Upper lobe of left lung (tissue), 6 donors: ENCODE measurements at regions not wholly inside any gene's neighbourhood (a gene's known extent, or its start where the extent isn't known, plus 50 kb on each side); places are given as distances from the start of the nearest gene placed in this dataset.

Experiments
- ATAC-seq, 2 donors: fragments of 200-7000 bp; cut with Tn5 transposase; one replicate each; pipeline ENCODE4 v1.9.1; 2022; ENCODE audit warnings: mild to moderate bottlenecking in 2 of 2, moderate library complexity in 2 of 2; ENCODE audit not compliant: low FRiP score in 2 of 2
- DNase-seq, 2 donors: peaks; one replicate each; pipeline ENCODE4 v3.0.0-alpha.2; 2019 to 2020
- H3K27ac ChIP-seq, 4 donors: fragments of 200-600 bp; sonication (generic); one replicate each; pipeline ENCODE4 v1.5.1; 2016 to 2019
- H3K27me3 ChIP-seq, 4 donors: fragments of 200-600 bp; sonication (generic); one replicate each; pipeline ENCODE4 v1.5.1; 2017 to 2019
- H3K36me3 ChIP-seq, 4 donors: fragments of 200-600 bp; sonication (generic); one replicate each; pipeline ENCODE4 v1.5.1; 2016 to 2019
- H3K4me1 ChIP-seq, 4 donors: fragments of 200-600 bp; sonication (generic); one replicate each; pipeline ENCODE4 v1.5.1; 2018 to 2019
- H3K4me3 ChIP-seq, 4 donors: fragments of 200-600 bp; sonication (generic); one replicate each; pipeline ENCODE4 v1.5.1; 2017 to 2019; ENCODE audit warnings: mild to moderate bottlenecking in 2 of 4, moderate library complexity in 1 of 4
- H3K9me3 ChIP-seq, 4 donors: fragments of 200-600 bp; sonication (generic); one replicate each; pipeline ENCODE4 v1.5.1; 2018 to 2019
- CTCF ChIP-seq, 6 experiments: fragments of 450-650 bp in 4 of 6; fragments of 200-600 bp in 2 of 6; sonication (generic) in 2 of 6; IDR thresholded peaks; one replicate each; pipeline ENCODE4 v1.5.1; 2016 to 2019; ENCODE audit warnings: antibody characterized with exemption in 6 of 6
- EP300 ChIP-seq, 4 donors: sonication (generic); formaldehyde crosslinking; IDR thresholded peaks; one replicate each; pipeline ENCODE4 v1.5.1; 2017; ENCODE audit warnings: antibody characterized with exemption in 4 of 4, control low read depth in 2 of 4
- POLR2A ChIP-seq, 4 donors: fragments of 450-650 bp; IDR thresholded peaks; one replicate each; pipeline ENCODE4 v1.5.1; 2016 to 2017; ENCODE audit warnings: antibody characterized with exemption in 4 of 4, mild to moderate bottlenecking in 2 of 4
- POLR2AphosphoS5 ChIP-seq, 2 donors: sonication (generic); formaldehyde crosslinking; IDR thresholded peaks; one replicate each; pipeline ENCODE4 v1.5.1; 2017; ENCODE audit warnings: antibody characterized with exemption in 2 of 2
- WGBS, 2 donors: methylation state at CpG; one replicate each; pipeline ENCODE4 v1.1.5; 2017 to 2018; 5-methylcytosine and 5-hydroxymethylcytosine counted together
- donor health status: DM: no; HTN: no; CAD: no; lungs with moderate emphysema.
- donor health status: DM: no; HTN: yes; CAD: no; lungs with severe emphysema.

- no peak overlapping the region for H3K4me3 ChIP-seq
- no peak overlapping the region for H3K27ac ChIP-seq
- WGBS, 2 donors, result 94 to 100% methylated on average over 1 of the region's 1 CpG
- no peak for ATAC-seq
- no peaks in the 10 kb centered on the region for H3K36me3 ChIP-seq
- no peaks in the 10 kb centered on the region for H3K4me1 ChIP-seq
- H3K9me3 ChIP-seq, result no peaks in the 10 kb centered on the region
- DNase-seq, result no peak
- no peaks in the 10 kb centered on the region for H3K27me3 ChIP-seq
- TF ChIP-seq CTCF (IDR thresholded peaks at IDR 0.05), result no peak
- no peak for TF ChIP-seq POLR2AphosphoS5 (IDR thresholded peaks at IDR 0.05)
- TF ChIP-seq POLR2A (IDR thresholded peaks at IDR 0.05), result no peak
- TF ChIP-seq EP300 (IDR thresholded peaks at IDR 0.05), result no peak
Measured at GRCh38 chr18:3368193-3368592, 81.8 kb upstream of the TGIF1 start.

GRCh38 chr18:3379685-3380084 is 70.3 kb upstream of the TGIF1 start:
- TF ChIP-seq POLR2AphosphoS5 (IDR thresholded peaks at IDR 0.05) (no peak), CTCF (IDR thresholded peaks at IDR 0.05) (no peak), EP300 (IDR thresholded peaks at IDR 0.05) (no peak), POLR2A (IDR thresholded peaks at IDR 0.05) (no peak)
- Histone ChIP-seq H3K36me3 (no peaks in the 10 kb centered on the region), H3K4me1 (no peaks in the 10 kb centered on the region), H3K27me3 (no peaks in the 10 kb centered on the region), H3K27ac (no peak overlapping the region), H3K9me3 (no peaks in the 10 kb centered on the region), H3K4me3 (no peak overlapping the region)
- WGBS, 2 donors, result 90 to 91% methylated on average over 2 of the region's 2 CpGs
- DNase-seq, result no peak
- ATAC-seq, result no peak

- TF ChIP-seq CTCF (IDR thresholded peaks at IDR 0.05), result no peak
- TF ChIP-seq POLR2A (IDR thresholded peaks at IDR 0.05), result no peak
- no peak for TF ChIP-seq EP300 (IDR thresholded peaks at IDR 0.05)
- TF ChIP-seq POLR2AphosphoS5 (IDR thresholded peaks at IDR 0.05), result no peak
- no peak for DNase-seq
- Histone ChIP-seq H3K4me1 (no peaks in the 10 kb centered on the region), H3K9me3 (no peaks in the 10 kb centered on the region), H3K27ac (no peak overlapping the region), H3K36me3 (no peaks in the 10 kb centered on the region), H3K27me3 (no peaks in the 10 kb centered on the region), H3K4me3 (no peak overlapping the region)
- peak in 1 of 2 donors; percentile 79 for ATAC-seq
- 67 to 71% methylated on average over 10 of the region's 10 CpGs for WGBS, 2 donors
Measured at GRCh38 chr18:3380384-3380961, 69.5 kb upstream of the TGIF1 start.

- no peak for TF ChIP-seq POLR2AphosphoS5 (IDR thresholded peaks at IDR 0.05)
- no peak for TF ChIP-seq CTCF (IDR thresholded peaks at IDR 0.05)
- TF ChIP-seq POLR2A (IDR thresholded peaks at IDR 0.05), result no peak
- TF ChIP-seq EP300 (IDR thresholded peaks at IDR 0.05), result no peak
- Histone ChIP-seq H3K27ac (no peak overlapping the region), H3K27me3 (no peaks in the 10 kb centered on the region), H3K9me3 (no peaks in the 10 kb centered on the region), H3K4me3 (no peak overlapping the region), H3K4me1 (no peaks in the 10 kb centered on the region), H3K36me3 (no peaks in the 10 kb centered on the region)
- ATAC-seq (no peak), DNase-seq (no peak)
- WGBS, 2 donors, result 54 to 58% methylated on average over 5 of the region's 5 CpGs
Measured at GRCh38 chr18:3383381-3383915, 66.5 kb upstream of the TGIF1 start.
